Activated CD4-positive, alpha-beta T cell treated with anti-CD3 and anti-CD28 coated beads for 24 hours (primary cell): ENCODE measurements at regions not wholly inside any gene's neighbourhood (a gene's known extent, or its start where the extent isn't known, plus 50 kb on each side); places are given as distances from the start of the nearest gene placed in this dataset.
"Not testable (repeated sequence)": the region's sequence is repeated elsewhere in the genome, so short reads cannot be mapped to it uniquely, and the experiment has no call there.

Experiments
- DNase-seq, 2 donors: peaks; one replicate each; pipeline ENCODE4 v3.0.0-alpha.2; 2020; ENCODE audit warnings: low read depth in 2 of 2

DNA sequence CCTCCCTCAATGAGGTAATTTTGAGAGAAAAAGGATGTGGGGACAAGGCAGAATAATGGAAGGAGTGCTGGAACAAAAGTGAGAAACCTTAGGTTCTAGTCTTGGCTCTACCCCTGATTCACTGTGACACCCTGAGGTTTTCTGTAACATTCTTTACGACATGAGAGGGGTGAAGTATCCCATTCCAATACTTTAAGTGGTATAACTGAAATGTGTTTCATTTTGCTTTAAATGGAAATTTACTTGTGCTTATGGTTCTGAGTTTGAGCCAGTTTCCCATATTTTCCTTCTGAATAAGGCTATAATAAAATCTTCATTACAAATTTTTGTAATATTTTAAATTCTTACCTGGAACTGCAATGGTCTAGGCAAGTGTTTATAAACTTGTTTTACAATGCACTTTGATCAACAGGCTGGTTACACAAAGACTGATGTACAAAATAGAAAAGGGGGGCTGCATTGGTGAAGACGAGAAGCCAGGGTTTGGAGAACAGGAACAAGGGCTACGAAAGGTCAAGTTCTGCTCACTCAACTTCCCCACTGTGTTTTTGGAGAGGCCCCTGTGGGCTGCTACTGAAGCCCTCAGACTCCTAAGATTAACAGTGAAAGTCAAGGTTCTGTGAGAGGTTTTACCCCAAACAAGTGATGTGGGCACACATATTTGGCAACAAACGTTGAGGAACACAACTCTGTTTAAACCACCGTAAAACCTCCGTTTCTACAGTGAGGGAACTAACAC lies 171.9 kb upstream of the ELL2 start:
- DNase-seq: no peak

DNA sequence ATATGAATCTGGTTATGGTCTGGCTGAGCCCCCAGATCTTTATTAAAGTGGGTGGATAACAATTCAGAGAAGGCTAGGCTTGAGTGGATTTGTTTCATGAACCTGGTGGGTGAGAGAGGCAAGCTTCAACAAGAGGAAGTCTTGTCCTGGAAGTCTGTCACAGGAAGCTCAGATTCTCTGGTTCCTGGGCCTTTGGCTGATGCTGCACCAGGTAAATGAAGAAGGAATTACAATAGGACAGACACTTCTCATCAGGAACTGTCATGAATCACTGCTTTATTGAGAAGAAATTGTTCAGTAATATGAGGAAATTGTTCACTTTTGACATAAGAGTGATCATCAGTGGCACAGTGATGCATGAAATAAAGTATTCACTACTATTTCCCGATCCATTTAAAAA lies 167.6 kb upstream of the ELL2 start:
- no peak for DNase-seq

DNA sequence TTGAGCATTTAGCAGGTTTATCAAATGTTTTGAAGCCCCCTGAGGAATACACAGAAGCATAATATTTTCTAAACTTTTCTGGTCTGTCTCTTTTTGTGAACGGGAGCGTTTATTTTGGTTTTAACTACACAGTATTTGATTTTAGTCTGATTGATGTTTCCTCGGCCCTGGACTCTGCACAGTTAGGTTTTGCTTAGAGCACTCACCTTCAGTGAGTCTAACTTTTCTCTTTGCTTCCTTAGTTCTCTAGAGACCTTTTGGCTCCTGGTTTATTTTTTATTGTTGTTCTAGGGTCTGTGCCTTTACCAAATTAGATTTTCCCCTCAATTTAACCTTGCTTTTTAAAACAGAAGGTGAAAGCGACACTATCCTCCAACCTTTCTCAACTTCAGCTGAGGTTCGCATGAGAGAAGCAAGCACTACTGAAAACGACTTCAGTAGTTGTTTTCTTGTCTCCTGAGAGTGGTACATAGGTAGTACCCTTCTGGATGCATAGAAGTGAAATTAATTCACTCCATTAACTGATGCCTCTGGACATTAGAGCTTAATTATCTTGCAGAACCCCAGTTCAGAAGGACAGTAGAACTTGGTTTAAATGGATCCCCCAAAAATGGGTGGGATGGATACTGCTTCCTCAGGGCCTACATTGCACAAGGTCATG lies 166.7 kb upstream of the ELL2 start:
- DNase-seq: no peak

DNA sequence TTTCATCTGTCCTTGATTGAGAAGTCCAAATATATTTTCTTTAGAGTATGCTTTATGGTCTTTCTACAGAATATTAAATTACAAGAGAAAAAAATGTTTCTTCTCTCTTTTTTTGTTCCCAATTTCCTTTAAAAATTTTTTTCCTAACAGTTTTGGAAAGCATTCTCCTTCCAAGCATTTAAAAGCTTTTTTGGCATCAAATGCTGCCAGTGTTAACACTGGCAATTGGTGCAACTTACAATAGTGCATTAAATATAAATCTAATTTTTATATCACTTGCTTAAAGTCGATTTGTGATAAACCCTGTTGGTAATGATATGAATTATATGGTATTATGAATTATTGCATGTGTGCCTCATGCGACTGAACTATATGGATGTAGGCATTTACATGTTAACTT lies 165.9 kb upstream of the ELL2 start:
- no peak for DNase-seq

DNA sequence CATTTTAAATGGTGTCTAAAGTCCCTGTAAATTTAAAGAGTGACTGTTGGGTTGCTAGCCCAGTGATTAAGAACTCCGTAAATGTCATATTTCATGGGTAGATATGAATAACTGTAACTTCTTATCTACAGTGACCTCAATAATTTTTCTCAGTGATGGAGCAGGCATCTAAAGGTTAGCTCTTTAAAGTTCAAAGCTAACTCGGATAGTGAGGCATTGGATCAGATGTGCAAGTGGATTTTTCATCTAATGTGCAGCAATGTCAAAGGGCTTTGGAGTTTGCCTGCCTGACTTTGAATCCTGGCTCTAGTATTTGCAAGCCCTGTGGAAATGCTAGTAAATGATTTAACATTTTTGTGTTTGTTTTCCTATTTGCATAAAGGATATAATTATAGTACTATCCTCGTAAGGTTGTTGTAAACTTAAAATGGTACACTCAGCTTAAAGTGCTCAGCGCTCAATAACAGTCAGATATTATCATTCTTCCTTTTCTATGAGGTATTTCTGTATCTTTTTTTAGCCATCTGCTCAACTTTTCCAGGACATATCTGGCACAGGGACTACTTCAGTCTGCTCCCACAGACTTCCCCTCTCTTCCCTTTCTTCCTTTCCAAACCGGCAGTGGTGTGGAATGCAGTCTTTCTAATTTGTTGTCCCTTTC lies 163.7 kb upstream of the ELL2 start:
- no peak for DNase-seq

DNA sequence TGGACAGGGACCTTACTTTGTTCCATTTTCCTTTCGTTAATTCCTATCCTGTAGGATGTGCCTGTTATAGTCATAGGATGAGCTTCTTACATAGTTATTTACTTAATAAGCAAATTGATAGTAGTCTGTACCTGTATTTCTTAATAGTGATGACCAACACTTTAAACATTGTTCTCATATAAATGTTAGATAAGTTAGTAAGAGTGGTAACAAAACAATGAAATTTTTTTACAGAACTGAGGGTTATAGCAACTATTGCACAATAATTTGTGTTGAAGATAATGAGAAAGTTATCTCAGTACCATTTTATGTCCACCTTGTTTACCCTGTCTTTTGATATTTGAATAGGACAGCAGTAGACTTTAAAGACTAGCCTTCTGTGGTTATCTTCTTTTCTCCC lies 162.9 kb upstream of the ELL2 start:
- DNase-seq: no peak

DNA sequence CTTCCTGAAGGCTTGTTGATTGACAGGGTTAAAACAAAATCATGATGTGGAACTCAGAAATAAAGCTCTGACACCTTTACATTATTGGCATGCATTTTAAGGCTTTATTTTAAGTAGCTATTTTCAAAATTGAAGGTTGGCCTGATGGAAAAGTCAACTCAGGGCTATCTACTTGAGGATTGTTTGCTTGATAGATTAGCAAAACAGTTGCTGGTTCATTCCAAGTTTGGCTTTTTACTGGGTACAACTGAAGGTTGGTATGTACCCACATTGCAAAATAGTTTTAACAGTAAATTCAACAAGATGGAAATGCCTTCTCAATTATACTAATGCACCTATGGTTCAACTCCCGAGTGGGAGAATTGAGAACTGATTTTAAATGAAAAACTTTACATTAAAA lies 161.8 kb upstream of the ELL2 start:
- DNase-seq: no peak

DNA sequence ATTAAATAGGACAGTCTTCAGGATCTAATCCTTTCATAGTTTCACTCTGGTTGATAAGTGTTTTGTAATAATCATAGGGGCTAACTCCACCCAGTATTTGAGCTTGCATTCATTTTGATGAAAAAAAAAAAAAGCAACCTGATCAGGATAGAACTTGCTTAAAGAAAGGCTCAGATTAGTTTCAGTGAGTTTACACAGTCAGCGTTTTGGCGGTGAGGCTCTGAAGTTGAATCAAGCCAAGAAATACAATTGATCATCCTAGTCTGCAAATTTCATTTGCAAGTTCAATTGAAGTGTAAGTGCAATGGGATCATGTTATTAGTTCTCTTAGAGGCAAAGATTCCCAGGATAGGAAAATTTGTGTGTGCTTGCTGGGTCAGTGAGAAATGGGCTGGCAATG lies 159.7 kb upstream of the ELL2 start:
- DNase-seq: no peak

DNA sequence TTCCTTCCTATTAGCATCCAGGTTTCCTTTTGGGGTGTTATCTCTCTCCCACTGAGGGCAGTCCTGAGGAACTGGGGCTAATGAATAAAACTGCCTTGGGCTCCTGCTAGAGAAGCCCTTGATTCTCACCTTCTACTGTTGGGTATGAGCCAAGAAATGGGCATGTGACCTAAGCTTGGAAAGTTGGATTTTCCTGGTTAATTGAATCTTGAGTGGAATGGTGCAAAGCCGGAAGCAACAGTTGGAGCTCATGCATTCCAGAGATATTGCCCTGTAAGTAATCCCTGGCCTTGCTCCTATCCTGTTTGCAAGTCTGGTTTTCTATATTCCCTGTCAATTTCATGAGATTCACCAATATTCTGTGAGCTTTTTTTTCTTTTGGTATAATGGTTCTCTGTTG lies 158.5 kb upstream of the ELL2 start:
- DNase-seq: no peak

DNA sequence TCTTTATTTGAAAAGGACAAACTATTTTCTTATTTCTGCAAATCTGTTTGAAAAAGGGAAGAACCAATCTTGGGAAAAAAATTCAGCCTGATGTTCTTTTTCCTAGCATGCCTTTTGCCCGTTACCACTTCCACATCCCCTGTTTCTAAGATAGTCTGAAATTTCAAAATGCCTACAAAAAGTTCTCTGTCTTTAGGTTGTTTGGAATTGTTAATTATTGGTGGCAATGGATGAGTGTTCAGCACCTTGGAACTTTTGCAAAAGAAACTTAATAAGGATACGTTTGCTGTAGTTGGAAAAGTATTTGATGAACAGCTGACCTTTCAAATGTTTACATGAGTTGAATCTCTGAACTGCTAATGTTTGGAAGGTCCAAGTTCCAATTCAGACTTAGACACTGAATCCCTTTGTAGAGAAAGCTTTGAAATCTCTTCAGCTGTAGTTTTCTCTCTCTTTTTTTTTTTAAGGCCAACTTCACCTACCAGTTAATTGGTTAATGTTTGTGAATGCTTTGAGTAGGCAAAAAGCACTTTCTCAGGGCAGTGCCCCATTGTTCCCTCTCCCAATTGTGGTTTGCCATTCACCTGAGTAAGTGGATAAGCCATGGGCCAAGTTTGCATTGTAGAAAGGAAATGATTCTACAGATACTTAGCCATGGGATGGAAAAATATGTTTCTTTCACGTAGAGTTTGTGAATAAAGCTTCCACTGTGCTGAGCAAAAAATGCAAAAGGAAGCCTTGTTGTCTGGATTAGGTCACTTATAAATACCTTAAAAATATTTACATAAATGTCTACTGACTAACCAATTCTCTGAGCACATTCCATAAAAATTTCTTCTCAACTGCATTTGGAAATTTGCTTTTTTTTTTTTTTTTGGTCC lies 156.4 kb upstream of the ELL2 start:
- DNase-seq: no peak

DNA sequence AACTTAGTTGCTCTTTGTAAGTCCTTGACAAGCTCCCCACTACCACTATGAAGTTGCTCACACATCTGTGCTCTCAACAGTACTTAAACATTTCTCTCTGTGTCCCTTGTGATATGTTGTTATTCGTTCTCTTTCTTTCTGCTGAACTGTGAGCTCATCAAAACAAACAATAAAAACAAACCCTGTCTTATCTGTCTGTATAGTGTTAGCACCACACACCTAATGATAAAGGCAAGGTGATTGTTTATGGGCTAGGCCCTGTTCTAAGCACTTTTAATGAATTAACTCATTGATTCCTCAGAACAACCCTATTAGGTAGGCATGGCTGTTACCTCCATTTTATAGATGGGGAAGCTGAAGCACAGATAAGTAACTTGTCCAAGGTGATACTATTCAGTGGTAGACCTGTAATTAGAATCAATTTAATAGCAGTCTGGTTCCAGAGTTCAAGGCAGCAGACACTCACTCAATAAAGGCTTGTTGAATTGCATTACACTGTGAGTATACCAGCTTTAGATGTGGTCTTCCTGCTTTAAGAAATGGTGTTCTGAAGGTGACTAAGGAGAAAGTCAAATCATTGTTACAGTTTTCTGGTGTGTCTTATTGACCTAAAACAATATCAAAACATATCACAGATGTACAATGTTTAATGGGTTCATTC lies 153.6 kb upstream of the ELL2 start:
- DNase-seq: no peak

DNA sequence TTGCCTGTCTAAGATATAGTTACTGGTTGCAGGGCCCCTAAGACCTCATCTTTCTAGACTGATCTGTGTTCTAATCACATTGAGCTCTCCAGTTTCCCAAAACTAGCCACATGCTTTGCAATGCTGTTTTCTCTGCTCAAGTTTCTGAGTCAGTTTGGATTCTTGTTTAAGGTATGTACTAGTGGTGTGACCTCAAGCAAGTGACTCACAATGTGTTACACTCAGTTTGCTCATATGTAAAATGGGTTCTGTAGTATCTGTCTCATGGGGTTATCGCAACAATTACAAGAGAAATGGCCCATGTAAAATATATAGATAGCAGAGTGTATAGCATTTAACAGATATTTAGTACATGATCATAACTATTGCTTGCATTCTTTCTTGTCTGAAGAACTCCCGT lies 153.1 kb upstream of the ELL2 start:
- DNase-seq: no peak

DNA sequence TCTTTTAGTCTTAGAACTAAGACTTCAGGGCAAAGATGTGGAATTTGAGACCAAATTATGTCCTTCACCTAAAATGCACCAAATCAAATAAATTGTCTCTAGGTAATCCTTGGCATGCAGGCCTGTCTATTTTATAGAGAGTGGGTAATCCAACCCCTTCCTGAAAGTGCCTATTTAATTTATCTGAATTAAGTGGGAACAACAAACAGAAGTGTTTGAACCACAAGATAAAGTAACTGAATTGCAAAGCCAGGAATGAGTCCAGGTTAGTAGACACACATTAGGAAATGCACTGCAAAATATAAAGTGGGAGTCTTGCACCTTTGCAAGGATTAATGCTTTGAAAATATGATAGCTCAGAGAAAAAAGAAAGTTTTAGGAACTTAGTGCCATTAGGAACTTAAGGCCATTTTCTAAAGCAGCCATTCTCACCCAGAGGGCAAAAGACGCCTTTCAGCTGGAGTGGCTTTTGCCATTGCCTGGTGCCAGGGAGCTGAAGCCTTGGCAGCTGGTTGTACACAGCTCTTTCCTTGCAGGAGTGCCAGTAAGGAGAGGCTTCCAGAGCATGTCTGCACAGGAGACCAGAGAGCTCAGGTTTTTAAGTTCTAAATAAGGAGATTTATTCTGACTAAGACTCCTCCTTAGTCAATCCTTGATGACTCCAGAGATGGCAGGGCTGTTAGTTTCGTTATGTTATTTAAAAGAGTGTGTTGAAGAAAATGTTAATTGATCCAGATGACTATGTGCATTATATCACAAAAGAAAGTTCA lies 151.7 kb upstream of the ELL2 start:
- DNase-seq: no peak

DNA sequence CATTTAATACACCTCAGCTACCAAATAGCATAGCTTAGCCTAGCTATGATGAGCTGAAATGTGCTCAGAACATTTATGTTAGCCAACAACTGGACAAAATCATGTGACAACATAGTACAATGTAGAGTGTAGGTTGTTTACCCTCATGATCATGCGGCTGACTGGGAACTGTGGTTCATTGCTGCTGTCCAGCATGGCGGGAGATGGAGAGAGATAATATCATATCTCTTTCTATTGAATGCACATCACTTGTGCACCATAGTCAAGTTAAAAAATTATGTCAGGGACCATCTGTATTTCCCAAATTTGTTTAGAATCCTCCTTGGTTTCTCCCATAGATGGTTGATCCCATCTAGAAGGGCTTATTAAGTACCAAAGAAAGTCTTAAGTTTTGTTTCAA lies 151.1 kb upstream of the ELL2 start:
- no peak for DNase-seq

DNA sequence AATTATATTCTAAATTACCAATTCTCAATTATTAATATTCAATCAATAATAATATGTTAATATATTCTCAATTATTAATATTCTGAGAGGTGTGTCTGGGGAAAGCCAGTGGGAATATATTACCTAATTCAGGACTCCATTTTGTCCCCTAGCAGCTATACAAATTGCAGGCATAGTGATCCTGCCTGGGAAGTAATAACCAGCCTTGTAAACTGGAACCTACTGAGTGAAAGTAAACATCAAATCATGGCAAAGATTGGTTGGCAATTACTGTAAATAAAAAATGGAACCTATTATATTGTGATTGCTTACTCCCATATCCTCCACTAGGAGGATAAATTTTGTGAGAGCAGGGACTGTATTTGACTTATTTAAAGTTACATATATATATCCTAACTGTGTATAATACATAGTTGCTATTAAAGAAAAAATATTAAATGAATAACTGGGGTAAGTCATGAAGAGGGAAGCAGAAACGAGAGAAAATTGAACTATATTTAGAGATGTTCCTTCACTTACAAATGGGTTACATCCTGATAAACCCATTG lies 150.5 kb upstream of the ELL2 start:
- no peak for DNase-seq

DNA sequence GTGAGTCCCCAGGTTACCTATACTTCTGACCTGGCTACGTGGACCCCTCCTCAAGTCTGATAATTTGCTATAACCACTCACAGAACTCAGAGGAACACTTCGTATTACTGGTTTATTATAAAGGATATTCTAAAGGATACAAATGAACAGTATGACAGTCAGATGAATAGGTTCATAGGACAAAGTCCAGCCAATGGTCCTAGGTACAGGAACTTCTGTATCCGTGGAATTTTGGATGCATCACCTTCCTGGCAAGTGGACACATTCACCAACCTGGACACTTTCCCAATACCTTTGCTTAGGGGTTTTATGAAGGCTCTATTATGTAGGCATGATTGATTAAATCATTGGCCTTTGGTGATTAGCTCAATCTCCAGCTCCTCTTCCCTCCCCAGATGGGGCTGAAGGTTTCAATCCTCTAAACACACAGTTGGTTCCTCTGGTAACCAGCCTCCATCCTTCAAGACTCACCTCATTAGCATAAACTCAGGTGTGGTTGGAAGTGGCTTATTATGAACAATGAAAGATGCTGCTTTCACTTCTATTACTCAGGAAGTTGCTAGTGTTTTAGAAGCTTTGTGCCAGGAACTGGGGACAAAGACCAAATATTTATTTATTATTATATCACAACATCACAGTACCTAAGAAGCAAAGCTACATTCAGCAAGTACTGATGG lies 149.6 kb upstream of the ELL2 start:
- no peak for DNase-seq

DNA sequence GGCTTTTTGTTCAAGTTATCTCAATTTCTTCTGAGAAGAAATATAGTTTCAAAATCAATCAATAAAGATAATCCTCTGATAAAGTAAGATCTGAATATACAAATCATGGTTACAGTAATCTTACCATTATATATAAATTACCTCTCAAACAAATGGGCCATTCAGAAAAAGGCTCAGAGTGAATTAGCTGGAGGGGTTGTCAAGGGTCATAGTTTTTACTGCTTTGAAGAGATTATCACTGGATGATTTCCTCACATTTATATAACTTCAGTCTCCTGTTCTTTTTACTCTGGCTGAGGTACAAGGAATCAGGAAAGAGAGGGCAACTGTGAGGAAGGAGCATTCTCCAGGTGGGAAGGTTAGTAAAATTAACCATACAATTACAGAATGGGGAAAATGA lies 148.6 kb upstream of the ELL2 start:
- no peak for DNase-seq

DNA sequence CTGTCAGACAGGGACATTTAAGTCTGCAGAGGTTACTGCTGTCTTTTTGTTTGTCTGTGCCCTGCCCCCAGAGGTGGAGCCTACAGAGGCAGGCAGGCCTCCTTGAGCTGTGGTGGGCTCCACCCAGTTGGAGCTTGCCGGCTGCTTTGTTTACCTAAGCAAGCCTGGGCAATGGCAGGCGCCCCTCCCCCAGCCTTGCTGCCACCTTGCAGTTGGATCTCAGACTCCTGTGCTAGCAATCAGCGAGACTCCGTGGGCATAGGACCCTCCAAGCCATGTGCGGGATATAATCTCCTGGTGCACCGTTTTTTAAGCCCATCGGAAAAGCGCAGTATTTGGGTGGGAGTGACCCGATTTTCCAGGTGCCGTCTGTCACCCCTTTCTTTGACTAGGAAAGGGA lies 147.0 kb upstream of the ELL2 start:
- DNase-seq: not testable (repeated sequence)

DNA sequence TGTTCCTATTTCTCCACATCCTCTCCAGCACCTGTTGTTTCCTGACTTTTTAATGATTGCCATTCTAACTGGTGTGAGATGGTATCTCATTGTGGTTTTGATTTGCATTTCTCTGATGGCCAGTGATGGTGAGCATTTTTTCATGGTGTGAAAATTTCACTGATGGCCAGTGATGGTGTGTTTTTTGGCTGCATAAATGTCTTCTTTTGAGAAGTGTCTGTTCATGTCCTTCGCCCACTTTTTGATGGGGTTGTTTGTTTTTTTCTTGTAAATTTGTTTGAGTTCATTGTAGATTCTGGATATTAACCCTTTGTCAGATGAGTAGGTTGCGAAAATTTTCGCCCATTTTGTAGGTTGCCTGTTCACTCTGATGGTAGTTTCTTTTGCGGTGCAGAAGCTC lies 142.2 kb upstream of the ELL2 start:
- DNase-seq: not testable (repeated sequence)
